IMR-90 (cell line): ENCODE measurements at regions not wholly inside any gene's neighbourhood (a gene's known extent, or its start where the extent isn't known, plus 50 kb on each side); places are given as distances from the start of the nearest gene placed in this dataset.

Experiments
- ATAC-seq: fragments of 200-7000 bp; cut with Tn5 transposase; 2 replicates; pipeline ENCODE4 v1.9.1; 2020; ENCODE audit warnings: low read depth, mild to moderate bottlenecking, moderate library complexity
- BruUV-seq: library from RNA; stranded (reverse); fragments of 400-500 nt; replicated peaks from 2 replicates; lab custom pipeline; 2021; lab: Mats Ljungman, UMichigan
- CTCF ChIA-PET: fragments of 300-600 bp; formaldehyde crosslinking; extraction: SDS; loops from one replicate; lab custom pipeline; 2021; ENCODE audit warnings: antibody characterized with exemption; lab: Yijun Ruan, JAX
- POLR2A ChIA-PET: fragments of 300-600 bp; sonication (Branson Sonifier 250); formaldehyde crosslinking; loops from one replicate; lab custom pipeline; 2022; ENCODE audit warnings: antibody characterized with exemption; ENCODE audit not compliant: unreplicated experiment; lab: Charles Lee
- DNase-seq: peaks from one replicate; pipeline ENCODE4 v3.0.0; 2013
- H2AFZ ChIP-seq: replicated peaks from 2 replicates; pipeline ENCODE3; 2013; ENCODE audit warnings: low read length, mild to moderate bottlenecking; ENCODE audit not compliant: poor library complexity
- H2AK5ac ChIP-seq: 2 replicates; pipeline ENCODE4 v1.6.1; 2013; ENCODE audit warnings: low read depth, low read length, inconsistent platforms
- H2AK9ac ChIP-seq: replicated peaks from 2 replicates; pipeline ENCODE3; 2013; ENCODE audit warnings: mild to moderate bottlenecking, low read depth, low read length, moderate library complexity; ENCODE audit not compliant: poor library complexity
- H2BK120ac ChIP-seq: 2 replicates; pipeline ENCODE4 v1.6.1; 2013; ENCODE audit warnings: low read depth, low read length, inconsistent platforms
- H2BK15ac ChIP-seq: 3 replicates; pipeline ENCODE4 v1.6.1; 2013; ENCODE audit warnings: low read depth, low read length, inconsistent platforms
- H2BK20ac ChIP-seq: 2 replicates; pipeline ENCODE4 v1.6.1; 2013; ENCODE audit warnings: low read depth, mild to moderate bottlenecking, inconsistent platforms, low read length, moderate library complexity
- H2BK5ac ChIP-seq: 2 replicates; pipeline ENCODE4 v1.6.1; 2013; ENCODE audit warnings: mild to moderate bottlenecking, low read depth, low read length, inconsistent platforms; ENCODE audit not compliant: poor library complexity, severe bottlenecking
- H3K14ac ChIP-seq: replicated peaks from 2 replicates; pipeline ENCODE4 v1.6.1; 2013; ENCODE audit warnings: low read depth, low read length, inconsistent platforms
- H3K18ac ChIP-seq: 2 replicates; pipeline ENCODE4 v1.6.1; 2013; ENCODE audit warnings: low read depth, low read length, control low read depth
- H3K23ac ChIP-seq: 2 replicates; pipeline ENCODE4 v1.6.1; 2013; ENCODE audit warnings: low read depth, low read length, inconsistent platforms
- H3K27ac ChIP-seq: 2 replicates; pipeline ENCODE4 v1.5.1; 2013; ENCODE audit warnings: mild to moderate bottlenecking, control low read depth, low read length; ENCODE audit not compliant: insufficient read depth
- H3K27me3 ChIP-seq: 2 replicates; pipeline ENCODE4 v1.6.1; 2013; ENCODE audit warnings: low read length; ENCODE audit not compliant: control insufficient read depth, insufficient read depth
- H3K36me3 ChIP-seq: 2 replicates; pipeline ENCODE4 v1.6.1; 2013; ENCODE audit warnings: low read length, mixed read lengths; ENCODE audit not compliant: control insufficient read depth, insufficient read depth
- H3K4ac ChIP-seq: 2 replicates; pipeline ENCODE4 v1.6.1; 2013; ENCODE audit warnings: low read depth, low read length, inconsistent platforms
- H3K4me1 ChIP-seq: 2 replicates; pipeline ENCODE4 v1.6.1; 2013; ENCODE audit warnings: low read length, mixed read lengths; ENCODE audit not compliant: control insufficient read depth, insufficient read depth
- H3K4me2 ChIP-seq: 2 replicates; pipeline ENCODE4 v1.6.1; 2013; ENCODE audit warnings: low read depth, mild to moderate bottlenecking, control low read depth, low read length, moderate library complexity
- H3K4me3 ChIP-seq: 2 replicates; pipeline ENCODE4 v1.5.1; 2013; ENCODE audit warnings: low read depth, mild to moderate bottlenecking, control low read depth, low read length, moderate library complexity; ENCODE audit not compliant: insufficient read depth
- H3K56ac ChIP-seq: 2 replicates; pipeline ENCODE4 v1.6.1; 2013; ENCODE audit warnings: low read length, inconsistent platforms; ENCODE audit not compliant: insufficient read depth; ENCODE audit errors: extremely low read depth
- H3K79me1 ChIP-seq, 2 experiments: 2 replicates each; pipeline ENCODE4 v1.6.1; 2013; ENCODE audit warnings: low read length in 2 of 2, inconsistent platforms in 1 of 2, low read depth in 1 of 2
- H3K9ac ChIP-seq: 2 replicates; pipeline ENCODE4 v1.6.1; 2013; ENCODE audit warnings: low read depth, low read length, control low read depth
- H3K9me1 ChIP-seq: 2 replicates; pipeline ENCODE4 v1.6.1; 2013; ENCODE audit warnings: low read length, inconsistent platforms; ENCODE audit not compliant: insufficient read depth
- H3K9me3 ChIP-seq: 2 replicates; pipeline ENCODE4 v1.6.1; 2013; ENCODE audit warnings: low read length; ENCODE audit not compliant: control insufficient read depth, insufficient read depth
- H4K20me1 ChIP-seq: 2 replicates; pipeline ENCODE4 v1.6.1; 2013; ENCODE audit warnings: low read length, inconsistent platforms; ENCODE audit not compliant: insufficient read depth
- H4K5ac ChIP-seq: 2 replicates; pipeline ENCODE4 v1.6.1; 2013; ENCODE audit warnings: mild to moderate bottlenecking, low read depth, low read length, control low read depth
- H4K8ac ChIP-seq, 2 experiments: 2 replicates each; pipeline ENCODE4 v1.6.1; 2013; ENCODE audit warnings: low read depth in 2 of 2, low read length in 2 of 2, control low read depth in 1 of 2, inconsistent platforms in 1 of 2
- H4K91ac ChIP-seq: 2 replicates; pipeline ENCODE4 v1.6.1; 2013; ENCODE audit warnings: low read depth, low read length, inconsistent platforms; ENCODE audit not compliant: insufficient read depth
- CHD1 ChIP-seq: IDR thresholded peaks from 2 replicates; pipeline ENCODE4 v1.6.1; 2012; ENCODE audit warnings: low read depth, low read length, improper control_type of control experiment
- FOS ChIP-seq: fragments of 150-350 bp; IDR thresholded peaks from 2 replicates; pipeline ENCODE4 v1.6.1; 2016; ENCODE audit warnings: low read depth, low read length
- MAFK ChIP-seq: IDR thresholded peaks from 2 replicates; pipeline ENCODE4 v1.6.1; 2012; ENCODE audit warnings: low read depth, low read length, improper control_type of control experiment
- MXI1 ChIP-seq: IDR thresholded peaks from 2 replicates; pipeline ENCODE4 v1.6.1; 2012; ENCODE audit warnings: low read depth, mild to moderate bottlenecking, low read length, moderate library complexity, borderline replicate concordance
- NFE2L2 ChIP-seq: fragments of 150-350 bp; IDR thresholded peaks from 2 replicates; pipeline ENCODE4 v1.6.1; 2016; ENCODE audit warnings: low read depth, mild to moderate bottlenecking, low read length
- POLR2A ChIP-seq: IDR thresholded peaks from 2 replicates; pipeline ENCODE4 v1.6.1; 2012; ENCODE audit warnings: mild to moderate bottlenecking, low read depth, low read length
- RAD21 ChIP-seq: IDR thresholded peaks from 2 replicates; pipeline ENCODE4 v1.6.1; 2012; ENCODE audit warnings: low read length, improper control_type of control experiment
- SMC3 ChIP-seq: fragments of 150-350 bp; IDR thresholded peaks from 2 replicates; pipeline ENCODE4 v1.6.1; 2016; ENCODE audit warnings: low read depth, mild to moderate bottlenecking, antibody characterized with exemption, low read length, moderate library complexity
- USF2 ChIP-seq: fragments of 150-350 bp; IDR thresholded peaks from 2 replicates; pipeline ENCODE4 v1.6.1; 2017; ENCODE audit warnings: mild to moderate bottlenecking, antibody characterized with exemption, low read length, low read depth
- WGBS, 2 experiments: methylation state at CpG; one replicate each; pipeline versions ENCODE4 v1.1.5 to v1.1.7; 2013; ENCODE audit warnings: missing lambda C conversion rate in 2 of 2; ENCODE audit not compliant: insufficient read length in 1 of 2; ENCODE audit errors: extremely low coverage in 2 of 2; 5-methylcytosine and 5-hydroxymethylcytosine counted together
- dilution Hi-C: fragments of 300-500 bp; cut with HindIII; formaldehyde crosslinking; loops from one replicate; pipeline ENCODE4 v1.14.3; 2018; ENCODE audit warnings: low sequenced_read_pairs; ENCODE audit not compliant: unreplicated experiment
- in situ Hi-C: fragments of 300-500 bp; cut with MboI; formaldehyde crosslinking; loops from 3 replicates; pipeline ENCODE4 v1.14.3; 2019; ENCODE audit warnings: low sequenced_read_pairs, inconsistent platforms, mixed read lengths
- intact Hi-C: fragments of 100-400 bp; cut with micrococcal nuclease; formaldehyde crosslinking; loops from 2 replicates; pipeline ENCODE4 v1.10.0; 2022
- TF ChIP-seq, protein P1 (sequence below): conservative IDR thresholded peaks from 2 replicates; pipeline ENCODE4 v1.5.1; 2012; ENCODE audit warnings: mild to moderate bottlenecking, low read depth, low read length, improper control_type of control experiment

DNA sequence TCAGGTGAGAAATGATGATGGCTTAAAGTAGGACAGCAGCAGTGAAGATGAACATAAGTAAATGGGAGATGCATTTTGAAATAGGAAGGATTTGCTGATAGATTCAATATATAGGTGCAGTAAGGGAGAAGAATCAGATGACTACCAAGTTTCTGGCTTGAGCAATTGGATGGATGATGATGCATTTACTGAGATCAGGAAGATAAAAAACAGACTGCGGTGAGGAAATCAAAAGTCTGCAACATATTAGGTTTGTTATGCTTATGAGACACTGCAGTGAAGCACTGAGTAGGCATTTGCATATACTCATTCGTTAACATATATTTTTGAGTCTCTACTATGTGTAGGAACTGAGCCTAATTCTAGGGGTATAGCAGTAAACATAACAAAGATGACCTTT, 184.2 kb downstream of the LACC1 start:
- intact Hi-C loops (no loop called here), dilution Hi-C loops (no loop called here), in situ Hi-C loops (no loop called here)
- no TSS peak for BruUV-seq
- Histone ChIP-seq H4K91ac (no peak overlapping the region), H3K4me3 (no peak overlapping the region), H4K8ac (no peak overlapping the region), H3K14ac (no peak overlapping the region), H2BK15ac (no peak overlapping the region), H3K4ac (no peak overlapping the region), H4K5ac (no peak overlapping the region), H3K27me3 (peaks cover 2% of the 10 kb centered on the region), H3K23ac (no peak overlapping the region), H2AK9ac (no peak overlapping the region), H3K79me1 (no peaks in the 10 kb centered on the region), H3K56ac (no peak overlapping the region), H2BK5ac (no peak overlapping the region), H2BK120ac (no peak overlapping the region), H3K36me3 (no peaks in the 10 kb centered on the region), H2AFZ (no peak overlapping the region), H3K9ac (no peak overlapping the region), H3K27ac (no peak overlapping the region), H3K4me2 (no peak overlapping the region), H3K4me1 (no peaks in the 10 kb centered on the region; the same call in 1 of the 2 replicates), H2BK20ac (no peak overlapping the region), H3K9me1 (no peaks in the 10 kb centered on the region), H2AK5ac (no peak overlapping the region), H3K9me3 (no peaks in the 10 kb centered on the region), H3K18ac (no peak overlapping the region), H4K20me1 (no peaks in the 10 kb centered on the region)
- ChIA-PET CTCF (no interaction called here), POLR2A (no interaction called here)
- WGBS, 2 experiments, result no CpG with 5 or more reads among the region's 2 CpGs
- TF ChIP-seq RAD21 (no peak), NFE2L2 (no peak), SMC3 (no peak), FOS (no peak), USF2 (no peak), MXI1 (no peak), POLR2A (no peak), MAFK (no peak), CHD1 (no peak)
- TF ChIP-seq, protein P1, sequence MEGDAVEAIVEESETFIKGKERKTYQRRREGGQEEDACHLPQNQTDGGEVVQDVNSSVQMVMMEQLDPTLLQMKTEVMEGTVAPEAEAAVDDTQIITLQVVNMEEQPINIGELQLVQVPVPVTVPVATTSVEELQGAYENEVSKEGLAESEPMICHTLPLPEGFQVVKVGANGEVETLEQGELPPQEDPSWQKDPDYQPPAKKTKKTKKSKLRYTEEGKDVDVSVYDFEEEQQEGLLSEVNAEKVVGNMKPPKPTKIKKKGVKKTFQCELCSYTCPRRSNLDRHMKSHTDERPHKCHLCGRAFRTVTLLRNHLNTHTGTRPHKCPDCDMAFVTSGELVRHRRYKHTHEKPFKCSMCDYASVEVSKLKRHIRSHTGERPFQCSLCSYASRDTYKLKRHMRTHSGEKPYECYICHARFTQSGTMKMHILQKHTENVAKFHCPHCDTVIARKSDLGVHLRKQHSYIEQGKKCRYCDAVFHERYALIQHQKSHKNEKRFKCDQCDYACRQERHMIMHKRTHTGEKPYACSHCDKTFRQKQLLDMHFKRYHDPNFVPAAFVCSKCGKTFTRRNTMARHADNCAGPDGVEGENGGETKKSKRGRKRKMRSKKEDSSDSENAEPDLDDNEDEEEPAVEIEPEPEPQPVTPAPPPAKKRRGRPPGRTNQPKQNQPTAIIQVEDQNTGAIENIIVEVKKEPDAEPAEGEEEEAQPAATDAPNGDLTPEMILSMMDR, result no peak
- ATAC-seq, result no peak
- no peak for DNase-seq
